ENCODE measurements at regions not wholly inside any gene's neighbourhood (a gene's known extent, or its start where the extent isn't known, plus 50 kb on each side); places are given as distances from the start of the nearest gene placed in this dataset.

GRCh38 chr6:25192590-25193459 lies 86.3 kb upstream of the CARMIL1 start:
- TF ChIP-seq ZNF384 (IDR thresholded peaks at IDR 0.05) (no peak), CTBP1 (IDR thresholded peaks at IDR 0.05; ENCODE audit: borderline replicate concordance) (no peak), SP1 (IDR thresholded peaks at IDR 0.05) (no peak)
